A673 (cell line): ENCODE measurements at regions not wholly inside any gene's neighbourhood (a gene's known extent, or its start where the extent isn't known, plus 50 kb on each side); places are given as distances from the start of the nearest gene placed in this dataset.

Source experiments
- EZH2 ChIP-seq: fragments of 200-600 bp; sonication (generic); IDR thresholded peaks from 2 replicates; pipeline ENCODE4 v1.6.1; 2017; ENCODE audit warnings: borderline replicate concordance, low read depth, mild to moderate bottlenecking, mixed read lengths, antibody characterized with exemption, low read length; ENCODE audit not compliant: poor library complexity, severe bottlenecking
- TF ChIP-seq, protein P1 (sequence below): fragments of 300-800, 200-600 bp; sonication (generic); conservative IDR thresholded peaks from 2 replicates; pipeline ENCODE4 v1.5.1; 2017; ENCODE audit warnings: low read depth, mild to moderate bottlenecking, antibody characterized with exemption, low read length, moderate library complexity, mixed read lengths

DNA sequence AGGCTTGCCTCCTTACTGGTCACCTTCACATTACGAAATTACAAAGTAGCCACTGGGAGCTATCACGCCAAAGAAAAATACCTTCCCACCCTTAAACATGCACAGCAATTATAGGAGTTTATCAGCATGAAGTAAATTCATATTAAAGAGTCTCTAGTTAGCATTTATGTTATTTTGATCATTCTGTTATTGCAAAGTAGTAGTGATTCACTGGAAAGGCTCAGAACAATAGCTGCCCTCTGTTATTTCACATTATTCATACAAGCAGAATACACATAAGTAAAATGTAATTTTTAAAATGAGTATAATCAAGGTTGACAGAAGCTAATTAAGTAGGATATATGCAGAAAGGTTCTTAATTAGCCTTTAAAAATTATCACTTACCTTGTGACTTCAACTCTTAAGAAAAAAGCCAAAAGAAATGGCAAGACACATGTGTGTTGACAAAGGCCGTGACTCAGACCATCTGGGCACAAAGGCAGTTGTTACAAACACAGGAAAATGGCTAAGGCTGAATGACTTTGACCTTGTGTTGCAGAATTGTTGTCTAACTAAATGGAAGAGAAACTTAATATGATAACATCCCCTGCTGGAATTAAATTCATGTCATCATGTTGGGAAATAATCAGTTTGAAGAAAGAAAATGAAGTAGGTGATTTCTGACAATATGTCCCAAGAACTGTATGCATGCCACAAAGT is 108.3 kb downstream of the ARL6IP6 start:
- TF ChIP-seq EZH2, result no peak
- TF ChIP-seq, protein P1, sequence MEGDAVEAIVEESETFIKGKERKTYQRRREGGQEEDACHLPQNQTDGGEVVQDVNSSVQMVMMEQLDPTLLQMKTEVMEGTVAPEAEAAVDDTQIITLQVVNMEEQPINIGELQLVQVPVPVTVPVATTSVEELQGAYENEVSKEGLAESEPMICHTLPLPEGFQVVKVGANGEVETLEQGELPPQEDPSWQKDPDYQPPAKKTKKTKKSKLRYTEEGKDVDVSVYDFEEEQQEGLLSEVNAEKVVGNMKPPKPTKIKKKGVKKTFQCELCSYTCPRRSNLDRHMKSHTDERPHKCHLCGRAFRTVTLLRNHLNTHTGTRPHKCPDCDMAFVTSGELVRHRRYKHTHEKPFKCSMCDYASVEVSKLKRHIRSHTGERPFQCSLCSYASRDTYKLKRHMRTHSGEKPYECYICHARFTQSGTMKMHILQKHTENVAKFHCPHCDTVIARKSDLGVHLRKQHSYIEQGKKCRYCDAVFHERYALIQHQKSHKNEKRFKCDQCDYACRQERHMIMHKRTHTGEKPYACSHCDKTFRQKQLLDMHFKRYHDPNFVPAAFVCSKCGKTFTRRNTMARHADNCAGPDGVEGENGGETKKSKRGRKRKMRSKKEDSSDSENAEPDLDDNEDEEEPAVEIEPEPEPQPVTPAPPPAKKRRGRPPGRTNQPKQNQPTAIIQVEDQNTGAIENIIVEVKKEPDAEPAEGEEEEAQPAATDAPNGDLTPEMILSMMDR, result no peak
